SKM-1 (cell line): ENCODE measurements at regions not wholly inside any gene's neighbourhood (a gene's known extent, or its start where the extent isn't known, plus 50 kb on each side); places are given as distances from the start of the nearest gene placed in this dataset.
"Not testable (repeated sequence)": the region's sequence is repeated elsewhere in the genome, so short reads cannot be mapped to it uniquely, and the experiment has no call there.

Experiments
- DNase-seq: peaks from one replicate; lab custom pipeline; 2025; ENCODE audit not compliant: unreplicated experiment; lab: John Stamatoyannopoulos, UW

GRCh38 chr14:31911160-31911559 lies 165.9 kb upstream of the ARHGAP5 start:
- no peak for DNase-seq

GRCh38 chr14:31913370-31913769 lies 163.7 kb upstream of the ARHGAP5 start:
- DNase-seq = no peak

GRCh38 chr14:31918289-31918688 lies 158.8 kb upstream of the ARHGAP5 start:
- not testable (repeated sequence) for DNase-seq

GRCh38 chr14:31920001-31920400 lies 157.1 kb upstream of the ARHGAP5 start:
- DNase-seq = no peak

- DNase-seq = no peak
These were observed 156.0 kb upstream of the ARHGAP5 start for GRCh38 chr14:31920989-31921650.

DNA sequence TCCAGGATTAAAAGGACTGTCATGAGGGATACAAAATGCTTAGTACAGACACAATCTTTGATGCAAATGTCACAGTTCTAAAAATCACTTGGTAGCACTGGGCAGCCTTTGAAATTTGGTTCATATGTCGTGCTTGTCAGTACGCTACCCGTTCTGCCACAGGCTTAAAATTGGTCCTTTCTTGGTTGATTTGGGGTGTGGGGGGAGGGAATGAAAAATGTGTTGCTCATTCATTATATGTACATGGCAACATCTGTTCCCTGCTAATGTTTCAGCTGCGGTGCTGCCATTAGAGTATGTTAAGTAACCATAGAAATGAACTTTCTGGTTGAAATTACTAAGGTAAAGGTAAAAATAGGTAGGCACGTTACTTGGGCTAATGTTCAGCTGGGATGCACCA lies 155.4 kb upstream of the ARHGAP5 start:
- no peak for DNase-seq

DNA sequence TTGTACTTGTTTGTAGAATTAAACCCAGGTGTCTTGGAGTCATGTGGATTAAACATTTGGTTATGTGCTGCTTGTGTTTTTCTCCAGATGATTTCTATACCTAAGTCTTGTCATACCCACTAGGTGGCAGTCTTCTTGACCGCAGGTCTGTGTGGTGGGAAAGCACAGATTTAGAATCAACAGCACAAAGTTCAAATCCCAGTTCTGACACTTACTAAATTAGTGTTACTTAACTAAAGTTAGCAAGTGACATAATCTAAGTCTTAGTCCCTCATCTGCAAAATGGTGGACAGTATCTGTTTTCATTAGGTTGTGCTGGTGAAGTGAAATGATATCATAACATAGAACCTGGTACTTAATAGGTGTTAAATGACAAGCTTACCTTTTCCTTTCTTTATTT lies 151.0 kb upstream of the ARHGAP5 start:
- DNase-seq = peak; percentile 9

- no peak for DNase-seq
These were observed 150.3 kb upstream of the ARHGAP5 start for GRCh38 chr14:31926652-31927347.

GRCh38 chr14:31927348-31927832 lies 149.7 kb upstream of the ARHGAP5 start:
- DNase-seq = no peak

DNA sequence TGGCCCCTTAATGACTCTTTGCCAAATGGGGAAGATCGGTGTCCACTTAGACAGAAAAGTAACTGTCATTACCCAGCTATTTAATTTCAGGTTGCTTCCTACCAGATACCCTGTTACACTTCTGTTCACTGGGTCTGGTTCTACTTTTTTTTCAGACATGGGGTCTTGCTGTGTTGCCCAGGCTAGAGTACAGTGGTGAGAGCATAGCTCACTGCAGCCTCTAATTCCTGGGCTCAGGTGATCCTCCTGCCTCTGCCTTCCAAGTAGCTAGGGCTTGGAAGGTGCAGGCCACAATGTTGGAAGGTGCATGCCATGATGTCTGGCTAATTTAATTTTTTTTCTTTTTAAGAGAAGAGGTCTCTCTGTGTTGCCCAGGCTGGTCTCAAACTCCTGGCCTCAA lies 147.0 kb upstream of the ARHGAP5 start:
- DNase-seq = no peak

GRCh38 chr14:31930493-31931240 lies 146.4 kb upstream of the ARHGAP5 start:
- DNase-seq = no peak

- DNase-seq = no peak
These were observed 144.4 kb upstream of the ARHGAP5 start for GRCh38 chr14:31932675-31933074.

DNA sequence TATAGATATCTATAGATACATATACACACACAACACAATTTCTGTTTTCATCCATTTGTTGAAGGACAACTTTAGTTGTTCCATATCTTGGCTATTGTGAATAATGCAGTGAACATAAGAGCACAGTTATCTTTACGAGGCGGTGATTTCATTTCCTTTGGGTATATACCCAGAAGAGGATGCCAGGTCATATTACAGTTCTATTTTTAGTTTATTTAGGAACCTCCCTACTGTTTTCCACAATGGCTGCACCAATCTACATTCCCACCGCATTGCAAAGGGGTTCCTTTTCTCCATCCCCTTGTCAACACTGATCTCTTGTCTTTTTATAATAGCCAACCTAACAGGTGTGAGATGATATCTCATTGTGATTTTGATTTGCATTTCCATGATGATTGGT lies 143.4 kb upstream of the ARHGAP5 start:
- no peak for DNase-seq

GRCh38 chr14:31934767-31935266 lies 142.3 kb upstream of the ARHGAP5 start:
- DNase-seq = no peak

GRCh38 chr14:31935391-31935790 lies 141.7 kb upstream of the ARHGAP5 start:
- DNase-seq = no peak

DNA sequence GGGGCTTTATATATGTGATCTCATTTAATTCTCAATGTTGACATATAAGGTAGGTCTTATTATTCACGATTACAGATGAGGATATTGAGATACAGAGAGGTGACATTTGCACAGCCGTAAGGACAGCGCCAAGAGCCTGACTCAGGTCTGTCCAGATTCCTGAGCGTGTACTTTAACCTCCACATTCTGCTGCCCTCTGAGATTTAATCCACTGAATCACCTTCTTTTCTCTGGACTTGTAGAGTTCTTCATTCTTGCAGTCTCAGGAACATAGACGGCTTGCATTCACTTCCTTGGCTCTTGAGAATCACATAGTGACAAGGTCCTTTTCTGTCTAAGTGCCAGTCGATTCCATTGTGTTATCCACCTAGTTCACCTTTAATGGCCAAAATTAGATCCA lies 141.0 kb upstream of the ARHGAP5 start:
- DNase-seq = no peak

DNA sequence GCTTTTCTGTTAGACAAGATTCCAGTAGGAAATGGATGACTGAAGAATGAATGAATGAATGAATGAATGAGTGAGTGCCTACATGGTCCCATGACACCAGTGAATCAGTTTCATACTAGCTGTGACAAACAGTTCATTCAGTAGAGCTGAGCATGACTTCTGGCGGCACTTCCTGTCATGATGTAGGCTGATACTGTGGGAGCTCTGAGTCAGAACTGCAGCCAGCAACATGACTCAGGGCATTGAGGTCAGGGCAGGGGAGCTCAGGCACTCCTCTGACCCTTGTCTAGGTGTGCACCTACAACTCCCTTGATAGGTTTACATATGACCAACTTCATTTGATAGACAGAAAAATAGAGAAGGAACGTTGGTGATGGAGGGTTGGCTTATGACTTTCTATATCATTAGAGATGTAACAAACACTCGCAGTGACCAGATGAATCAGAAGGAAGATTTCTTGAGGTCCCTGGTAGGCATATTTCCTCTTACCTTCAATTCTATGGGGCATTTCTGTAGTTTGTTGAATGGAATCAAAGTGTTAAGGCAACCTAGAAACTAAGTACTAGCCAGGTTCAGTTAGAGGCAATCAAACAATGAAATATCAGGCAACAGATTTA lies 139.3 kb upstream of the ARHGAP5 start:
- no peak for DNase-seq

DNA sequence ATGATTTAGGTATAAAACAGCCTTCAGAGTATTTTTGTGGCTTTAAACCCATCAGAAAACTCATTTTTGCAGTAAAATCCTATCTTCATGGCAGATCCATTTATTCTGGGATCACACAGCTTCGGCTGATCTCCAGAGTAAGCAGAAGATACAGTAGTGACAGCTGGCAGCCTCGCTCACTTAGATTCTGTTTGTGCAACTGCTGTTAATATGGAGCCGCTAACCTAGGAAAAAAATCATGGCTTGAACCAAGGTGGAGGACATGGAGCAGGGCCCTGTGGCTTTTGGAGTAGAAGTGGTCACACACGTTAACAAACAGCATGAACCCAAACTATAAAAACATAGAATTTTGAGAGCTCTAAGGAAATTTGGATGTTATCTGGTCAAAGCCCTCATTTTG lies 137.2 kb upstream of the ARHGAP5 start:
- DNase-seq = no peak

DNA sequence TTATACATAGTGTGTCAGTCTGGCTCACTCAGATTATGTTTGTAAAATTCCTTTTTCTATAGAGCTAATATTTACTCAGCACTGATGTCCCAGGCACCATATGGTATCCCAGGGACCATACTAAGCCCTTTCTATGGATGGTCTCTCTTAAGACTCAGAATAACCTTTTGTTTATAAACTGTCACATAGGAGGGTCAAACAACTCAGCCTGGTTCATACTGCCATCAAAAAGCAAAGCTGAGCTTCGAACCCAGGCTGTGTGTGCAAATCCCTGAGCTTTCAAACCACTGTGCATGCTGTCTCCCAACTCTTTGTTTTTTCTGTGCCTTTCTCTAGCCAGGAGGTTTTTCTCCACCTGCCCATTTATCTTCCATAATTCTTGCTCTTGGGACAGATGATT lies 135.6 kb upstream of the ARHGAP5 start:
- DNase-seq = no peak

- no peak for DNase-seq
These were observed 134.8 kb upstream of the ARHGAP5 start for GRCh38 chr14:31942166-31942841.
